ENCODE measurements at regions not wholly inside any gene's neighbourhood (a gene's known extent, or its start where the extent isn't known, plus 50 kb on each side); places are given as distances from the start of the nearest gene placed in this dataset.

DNA sequence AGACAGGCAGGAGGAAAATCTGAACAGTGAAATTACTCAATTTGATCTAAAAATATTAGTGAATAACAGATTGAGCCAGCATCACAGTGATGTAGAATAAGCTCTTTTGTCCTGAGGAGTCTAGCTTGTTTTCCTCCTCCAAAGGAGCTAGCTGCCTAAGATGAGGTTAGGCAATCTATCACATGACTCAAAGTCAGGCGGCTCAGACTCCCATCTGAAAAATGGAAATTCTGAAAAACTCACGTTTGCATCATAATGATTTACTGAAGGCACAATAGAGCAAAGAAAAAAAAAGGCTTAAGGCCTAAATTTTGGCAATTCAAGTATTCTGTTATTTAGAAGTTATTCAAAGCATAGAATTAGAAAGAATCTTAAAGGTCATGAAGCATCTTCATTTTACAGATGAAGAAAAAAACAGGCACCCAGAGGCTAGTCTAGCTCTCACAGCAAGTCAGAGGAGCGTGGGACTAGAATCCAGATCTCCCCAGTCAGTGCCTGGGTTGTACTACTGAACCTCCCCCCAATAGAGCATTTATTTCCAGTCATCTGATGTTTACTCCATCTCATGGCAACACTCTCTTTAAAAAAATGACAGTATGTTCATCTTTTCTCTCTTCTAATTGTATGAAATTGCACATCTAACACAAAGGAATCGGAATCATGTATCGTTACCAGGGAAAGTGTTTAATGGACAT is 62.5 kb upstream of the ATF3 start:
- 92% methylated on average over 1 of the region's 5 CpGs for WGBS (ENCODE audit: insufficient coverage)
- H3K4me3 Mint-ChIP-seq = no peak overlapping the region
- H3K9me3 ChIP-seq (ENCODE audit: control extremely low read depth in 1 of 3, control insufficient read depth in 2 of 3, insufficient read depth in 1 of 3, low read length in 2 of 3) = peaks cover 0 to 1% (median 0%) of the 10 kb centered on the region in 3 donors
- H3K27me3 Mint-ChIP-seq = peaks cover 3% of the 10 kb centered on the region
- ATAC-seq (ENCODE audit: low read depth) (no peak), DNase-seq (no peak)
- no peak overlapping the region for H3K9ac ChIP-seq (ENCODE audit: low read length)
- intact Hi-C loops (cut with micrococcal nuclease) = no loop called here
- CTCF ChIA-PET = no interaction called here
- peaks cover 0 to 14% (median 0%) of the 10 kb centered on the region in 4 experiments for H3K27me3 ChIP-seq (replicated peaks in 1 of 4; ENCODE audit: control extremely low read depth in 1 of 4, control insufficient read depth in 3 of 4, insufficient read depth in 4 of 4, low read length in 3 of 4)
- H3K27ac Mint-ChIP-seq = no peak overlapping the region
- no peak for TF ChIP-seq EZH2 (IDR thresholded peaks at IDR 0.05; ENCODE audit: borderline replicate concordance, insufficient read depth, low read depth, low read length, poor library complexity, severe bottlenecking)
- TF ChIP-seq, protein P1, sequence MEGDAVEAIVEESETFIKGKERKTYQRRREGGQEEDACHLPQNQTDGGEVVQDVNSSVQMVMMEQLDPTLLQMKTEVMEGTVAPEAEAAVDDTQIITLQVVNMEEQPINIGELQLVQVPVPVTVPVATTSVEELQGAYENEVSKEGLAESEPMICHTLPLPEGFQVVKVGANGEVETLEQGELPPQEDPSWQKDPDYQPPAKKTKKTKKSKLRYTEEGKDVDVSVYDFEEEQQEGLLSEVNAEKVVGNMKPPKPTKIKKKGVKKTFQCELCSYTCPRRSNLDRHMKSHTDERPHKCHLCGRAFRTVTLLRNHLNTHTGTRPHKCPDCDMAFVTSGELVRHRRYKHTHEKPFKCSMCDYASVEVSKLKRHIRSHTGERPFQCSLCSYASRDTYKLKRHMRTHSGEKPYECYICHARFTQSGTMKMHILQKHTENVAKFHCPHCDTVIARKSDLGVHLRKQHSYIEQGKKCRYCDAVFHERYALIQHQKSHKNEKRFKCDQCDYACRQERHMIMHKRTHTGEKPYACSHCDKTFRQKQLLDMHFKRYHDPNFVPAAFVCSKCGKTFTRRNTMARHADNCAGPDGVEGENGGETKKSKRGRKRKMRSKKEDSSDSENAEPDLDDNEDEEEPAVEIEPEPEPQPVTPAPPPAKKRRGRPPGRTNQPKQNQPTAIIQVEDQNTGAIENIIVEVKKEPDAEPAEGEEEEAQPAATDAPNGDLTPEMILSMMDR (IDR thresholded peaks at IDR 0.05) = no peak
- POLR2A ChIA-PET = no interaction called here
- H3K36me3 ChIP-seq (replicated peaks in 1 of 2; ENCODE audit: control extremely low read depth in 1 of 2, control insufficient read depth in 1 of 2, extremely low read depth in 1 of 2, insufficient read depth in 2 of 2, low read length in 1 of 2) = no peaks in the 10 kb centered on the region
- H3K79me2 ChIP-seq (ENCODE audit: control insufficient read depth, insufficient read depth, low read length) = no peaks in the 10 kb centered on the region
- H3K4me2 ChIP-seq (replicated peaks; ENCODE audit: low read depth, low read length, poor library complexity, severe bottlenecking) = no peak overlapping the region
- no peaks in the 10 kb centered on the region for H4K20me1 ChIP-seq (ENCODE audit: control insufficient read depth, insufficient read depth, low read length, poor library complexity, severe bottlenecking)
- H2AFZ ChIP-seq (ENCODE audit: insufficient read depth, low read depth, low read length, poor library complexity, severe bottlenecking) = no peak overlapping the region
- no peak overlapping the region for H3K27ac ChIP-seq (ENCODE audit: low read length in 2 of 2)
- H3K4me3 ChIP-seq (ENCODE audit: control extremely low read depth in 1 of 5, extremely low read depth in 1 of 5, insufficient read depth in 1 of 5, low read depth in 2 of 5, low read length in 4 of 5) = no peak overlapping the region
- H3K4me1 Mint-ChIP-seq = peaks cover 6% of the 10 kb centered on the region
- H3K4me1 ChIP-seq (ENCODE audit: control insufficient read depth in 2 of 2, insufficient read depth in 2 of 2, low read length in 2 of 2) = peaks cover 9 to 14% of the 10 kb centered on the region in 2 donors
- H3K9me3 Mint-ChIP-seq (ENCODE audit: insufficient read depth) = no peaks in the 10 kb centered on the region

- Histone ChIP-seq H3K36me3 (replicated peaks in 1 of 2; ENCODE audit: control extremely low read depth in 1 of 2, control insufficient read depth in 1 of 2, extremely low read depth in 1 of 2, insufficient read depth in 2 of 2, low read length in 1 of 2) (no peaks in the 10 kb centered on the region), H3K4me1 (ENCODE audit: control insufficient read depth in 2 of 2, insufficient read depth in 2 of 2, low read length in 2 of 2) (no peaks in the 10 kb centered on the region), H3K27me3 (replicated peaks in 1 of 4; ENCODE audit: control extremely low read depth in 1 of 4, control insufficient read depth in 3 of 4, insufficient read depth in 4 of 4, low read length in 3 of 4) (peaks cover 0 to 18% (median 0%) of the 10 kb centered on the region in 4 experiments), H3K79me2 (ENCODE audit: control insufficient read depth, insufficient read depth, low read length) (no peaks in the 10 kb centered on the region), H3K27ac (ENCODE audit: low read length in 2 of 2) (no peak overlapping the region), H3K4me3 (ENCODE audit: control extremely low read depth in 1 of 5, extremely low read depth in 1 of 5, insufficient read depth in 1 of 5, low read depth in 2 of 5, low read length in 4 of 5) (no peak overlapping the region), H3K4me2 (replicated peaks; ENCODE audit: low read depth, low read length, poor library complexity, severe bottlenecking) (no peak overlapping the region), H4K20me1 (ENCODE audit: control insufficient read depth, insufficient read depth, low read length, poor library complexity, severe bottlenecking) (no peaks in the 10 kb centered on the region), H2AFZ (ENCODE audit: insufficient read depth, low read depth, low read length, poor library complexity, severe bottlenecking) (no peak overlapping the region), H3K9ac (ENCODE audit: low read length) (no peak overlapping the region), H3K9me3 (ENCODE audit: control extremely low read depth in 1 of 3, control insufficient read depth in 2 of 3, insufficient read depth in 1 of 3, low read length in 2 of 3) (peaks cover 0 to 1% (median 0%) of the 10 kb centered on the region in 3 donors)
- intact Hi-C loops (cut with micrococcal nuclease) = no loop called here
- ATAC-seq (ENCODE audit: low read depth) (no peak), DNase-seq (no peak)
- ChIA-PET CTCF (no interaction called here), POLR2A (no interaction called here)
- Mint-ChIP-seq H3K27me3 (peaks cover 21% of the 10 kb centered on the region), H3K4me3 (no peak overlapping the region), H3K9me3 (ENCODE audit: insufficient read depth) (no peaks in the 10 kb centered on the region), H3K27ac (no peak overlapping the region), H3K4me1 (no peaks in the 10 kb centered on the region)
- TF ChIP-seq EZH2 (IDR thresholded peaks at IDR 0.05; ENCODE audit: borderline replicate concordance, insufficient read depth, low read depth, low read length, poor library complexity, severe bottlenecking) = no peak
- TF ChIP-seq, protein P1 (IDR thresholded peaks at IDR 0.05) = no peak
- WGBS (ENCODE audit: insufficient coverage) = 94% methylated on average over 2 of the region's 4 CpGs
Observed at GRCh38 chr1:212549503-212550017, 59.0 kb upstream of the ATF3 start.
